H1 (cell line): ENCODE measurements at regions not wholly inside any gene's neighbourhood (a gene's known extent, or its start where the extent isn't known, plus 50 kb on each side); places are given as distances from the start of the nearest gene placed in this dataset.

Source experiments
- CTCF ChIA-PET: fragments of 300-600 bp; sonication (Branson Sonifier 250); formaldehyde crosslinking; loops from one replicate; lab custom pipeline; 2021; ENCODE audit not compliant: partially characterized antibody; lab: Charles Lee
- POLR2A ChIA-PET: fragments of 300-600 bp; sonication (Branson Sonifier 250); formaldehyde crosslinking; loops from one replicate; lab custom pipeline; 2021; ENCODE audit warnings: inconsistent platforms; ENCODE audit not compliant: partially characterized antibody; lab: Charles Lee
- DNase-seq, 2 experiments: peaks; one replicate each; pipeline versions ENCODE4 v3.0.0 to v3.0.0-alpha.2; 2010 to 2022; ENCODE audit warnings: low spot score in 2 of 2, low read depth in 1 of 2, mixed read lengths in 1 of 2
- FAIRE-seq: peaks from 2 replicates; lab custom pipeline; 2011; peaks lifted over from hg19 to GRCh38; lab: Jason Lieb, UNC
- H2AFZ ChIP-seq: 2 replicates; pipeline ENCODE4 v1.8.1; 2012; ENCODE audit warnings: low read length, inconsistent platforms
- H2AK5ac ChIP-seq: 2 replicates; pipeline ENCODE4 v1.6.1; 2013; ENCODE audit warnings: low read depth, low read length
- H2BK120ac ChIP-seq: replicated peaks from 2 replicates; pipeline ENCODE3; 2013; ENCODE audit warnings: low read depth, low read length, inconsistent platforms
- H2BK12ac ChIP-seq: 2 replicates; pipeline ENCODE4 v1.6.1; 2013; ENCODE audit warnings: low read depth, low read length
- H2BK15ac ChIP-seq: 2 replicates; pipeline ENCODE4 v1.6.1; 2013; ENCODE audit warnings: low read length
- H2BK20ac ChIP-seq: 2 replicates; pipeline ENCODE4 v1.6.1; 2013; ENCODE audit warnings: low read length
- H2BK5ac ChIP-seq: 2 replicates; pipeline ENCODE4 v1.6.1; 2013; ENCODE audit warnings: low read depth, low read length
- H3K14ac ChIP-seq: 2 replicates; pipeline ENCODE4 v1.6.1; 2013; ENCODE audit warnings: inconsistent platforms; ENCODE audit not compliant: insufficient read length
- H3K18ac ChIP-seq: 2 replicates; pipeline ENCODE4 v1.6.1; 2013; ENCODE audit warnings: low read length; ENCODE audit errors: extremely low read depth
- H3K23ac ChIP-seq: 2 replicates; pipeline ENCODE4 v1.6.1; 2013; ENCODE audit warnings: inconsistent platforms; ENCODE audit not compliant: insufficient read length
- H3K23me2 ChIP-seq: 2 replicates; pipeline ENCODE4 v1.6.1; 2013; ENCODE audit warnings: low read depth, low read length
- H3K27ac ChIP-seq: 2 replicates; pipeline ENCODE4 v1.6.1; 2011; ENCODE audit warnings: low read depth, low read length, inconsistent platforms
- H3K27me3 ChIP-seq, 4 experiments: replicated peaks in 1 of 4; 1 replicate in 1 of 4; 2 replicates in 3 of 4; pipeline versions ENCODE4 v1.6.1 to v1.8.1; 2011 to 2013; ENCODE audit warnings: low read length in 3 of 4, mild to moderate bottlenecking in 3 of 4, inconsistent platforms in 2 of 4, mixed read lengths in 2 of 4, moderate library complexity in 1 of 4; ENCODE audit not compliant: control insufficient read depth in 3 of 4, insufficient read depth in 3 of 4; ENCODE audit errors: extremely low read depth in 1 of 4
- H3K36me3 ChIP-seq, 4 experiments: 2 replicates each; pipeline versions ENCODE4 v1.6.1 to v1.8.1; 2011 to 2013; ENCODE audit warnings: mild to moderate bottlenecking in 4 of 4, low read length in 3 of 4, moderate library complexity in 2 of 4, control low read depth in 1 of 4, inconsistent platforms in 1 of 4; ENCODE audit not compliant: insufficient read depth in 4 of 4, control insufficient read depth in 2 of 4
- H3K4ac ChIP-seq: replicated peaks from 2 replicates; pipeline ENCODE3; 2013; ENCODE audit warnings: low read length, low read depth, mixed read lengths, inconsistent platforms; ENCODE audit not compliant: insufficient read length
- H3K4me1 ChIP-seq, 4 experiments: replicated peaks in 1 of 4; 1 replicate in 1 of 4; 2 replicates in 3 of 4; pipeline versions ENCODE4 v1.6.1 to v1.8.1; 2011 to 2013; ENCODE audit warnings: low read length in 3 of 4, inconsistent platforms in 2 of 4, mixed read lengths in 1 of 4; ENCODE audit not compliant: insufficient read depth in 4 of 4, control insufficient read depth in 3 of 4
- H3K4me2 ChIP-seq, 2 experiments: 2 replicates each; pipeline versions ENCODE4 v1.6.1 to v1.8.1; 2011 to 2013; ENCODE audit warnings: low read depth in 2 of 2, low read length in 2 of 2, control low read depth in 1 of 2, inconsistent platforms in 1 of 2, mild to moderate bottlenecking in 1 of 2; ENCODE audit not compliant: insufficient read depth in 1 of 2
- H3K4me3 ChIP-seq, 4 experiments: fragments of 200-600, 300-600 bp in 1 of 4; sonication (generic), shearing (Covaris generic), sonication (Bioruptor Twin) in 1 of 4; 2 replicates each; pipeline versions ENCODE4 v1.5.1 to v1.8.1; 2011 to 2016; ENCODE audit warnings: low read length in 4 of 4, low read depth in 3 of 4, control low read depth in 2 of 4, inconsistent platforms in 2 of 4, mild to moderate bottlenecking in 2 of 4, mixed read lengths in 1 of 4, moderate library complexity in 1 of 4; ENCODE audit not compliant: insufficient read depth in 2 of 4; ENCODE audit errors: extremely low read depth in 1 of 4
- H3K56ac ChIP-seq: replicated peaks from 2 replicates; pipeline ENCODE3; 2013; ENCODE audit warnings: low read depth, mild to moderate bottlenecking, mixed read lengths, low read length, inconsistent platforms; ENCODE audit not compliant: insufficient read length
- H3K79me1 ChIP-seq: 2 replicates; pipeline ENCODE4 v1.6.1; 2013; ENCODE audit warnings: low read depth, low read length, control low read depth
- H3K79me2 ChIP-seq, 2 experiments: 2 replicates each; pipeline versions ENCODE4 v1.6.1 to v1.8.1; 2012 to 2013; ENCODE audit warnings: low read length in 2 of 2, mild to moderate bottlenecking in 2 of 2, inconsistent platforms in 1 of 2; ENCODE audit not compliant: insufficient read depth in 2 of 2, control insufficient read depth in 1 of 2
- H3K9ac ChIP-seq, 4 experiments: replicated peaks in 1 of 4; 1 replicate in 1 of 4; 2 replicates in 3 of 4; pipeline versions ENCODE4 v1.6.1 to v1.8.1; 2011 to 2013; ENCODE audit warnings: low read depth in 3 of 4, low read length in 3 of 4, control low read depth in 2 of 4, mild to moderate bottlenecking in 2 of 4, moderate library complexity in 2 of 4, inconsistent platforms in 1 of 4; ENCODE audit errors: extremely low read depth in 1 of 4
- H3K9me3 ChIP-seq, 2 experiments: 2 replicates each; pipeline versions ENCODE4 v1.6.1 to v1.8.1; 2012 to 2013; ENCODE audit warnings: mild to moderate bottlenecking in 2 of 2, moderate library complexity in 2 of 2, control low read depth in 1 of 2, inconsistent platforms in 1 of 2, low read depth in 1 of 2, low read length in 1 of 2, mixed read lengths in 1 of 2; ENCODE audit not compliant: insufficient read depth in 2 of 2
- H4K20me1 ChIP-seq, 2 experiments: replicated peaks in 1 of 2; 2 replicates each; pipeline versions ENCODE3 to v1.8.1; 2011 to 2013; ENCODE audit warnings: inconsistent platforms in 2 of 2, low read length in 2 of 2, mild to moderate bottlenecking in 1 of 2; ENCODE audit not compliant: insufficient read depth in 2 of 2, control insufficient read depth in 1 of 2
- H4K5ac ChIP-seq: 2 replicates; pipeline ENCODE4 v1.6.1; 2013; ENCODE audit warnings: low read length, low read depth, mixed read lengths, inconsistent platforms; ENCODE audit not compliant: insufficient read length
- H4K8ac ChIP-seq: 2 replicates; pipeline ENCODE4 v1.8.0; 2013; ENCODE audit warnings: mild to moderate bottlenecking, moderate library complexity, low read length, inconsistent platforms; ENCODE audit not compliant: insufficient read depth; ENCODE audit errors: extremely low read depth
- H4K91ac ChIP-seq: replicated peaks from 2 replicates; pipeline ENCODE3; 2013; ENCODE audit warnings: low read length, mixed read lengths, inconsistent platforms; ENCODE audit not compliant: insufficient read length
- E2F6 ChIP-seq: IDR thresholded peaks from 2 replicates; pipeline ENCODE4 v1.6.1; 2012; ENCODE audit warnings: inconsistent platforms
- KDM5A ChIP-seq: fragments of 200-600 bp; IDR thresholded peaks from 2 replicates; pipeline ENCODE4 v1.7.1; 2012; ENCODE audit warnings: mild to moderate bottlenecking, low read length, inconsistent platforms, mixed read lengths
- MAFK ChIP-seq: IDR thresholded peaks from 2 replicates; pipeline ENCODE4 v1.6.1; 2012; ENCODE audit warnings: low read depth, mild to moderate bottlenecking, improper control_type of control experiment, low read length
- SP4 ChIP-seq: IDR thresholded peaks from 2 replicates; pipeline ENCODE4 v1.6.1; 2012; ENCODE audit warnings: low read length, inconsistent platforms
- TEAD4 ChIP-seq: IDR thresholded peaks from 2 replicates; pipeline ENCODE4 v1.6.1; 2012; ENCODE audit warnings: low read depth, low read length, inconsistent platforms, mixed read lengths
- WGBS, 2 experiments: shearing (Covaris generic) in 1 of 2; methylation state at CpG; one replicate each; pipeline versions ENCODE4 v1.1.6 to v1.1.7; 2013 to 2015; ENCODE audit warnings: low lambda C conversion rate in 2 of 2, mixed read lengths in 2 of 2, inconsistent platforms in 1 of 2, low coverage in 1 of 2, missing lambda C conversion rate in 1 of 2; ENCODE audit not compliant: insufficient replicate concordance in 2 of 2, insufficient coverage in 1 of 2, insufficient read length in 1 of 2; ENCODE audit errors: extremely low coverage in 1 of 2, missing lambda C conversion rate in 1 of 2; 5-methylcytosine and 5-hydroxymethylcytosine counted together

- H3K23ac ChIP-seq = no peak overlapping the region
- no peak overlapping the region for H3K9ac ChIP-seq
- H3K56ac ChIP-seq = no peak overlapping the region
- no peaks in the 10 kb centered on the region for H3K4me1 ChIP-seq
- TF ChIP-seq KDM5A (no peak), SP4 (no peak), MAFK (no peak), TEAD4 (no peak), E2F6 (no peak)
- H2BK120ac ChIP-seq = no peak overlapping the region
- H3K27ac ChIP-seq = no peak overlapping the region
- WGBS, 2 experiments = 92% methylated on average over 2 of the region's 2 CpGs; no CpG with 5 or more reads in 1 of the 2 experiments
- no peak for FAIRE-seq
- H2BK5ac ChIP-seq = no peak overlapping the region
- peaks cover 0 to 1% of the 10 kb centered on the region in 2 experiments; a peak in 1 of 4 replicates for H3K9me3 ChIP-seq
- no peak overlapping the region for H3K4me2 ChIP-seq
- no peaks in the 10 kb centered on the region for H3K79me1 ChIP-seq
- no peak overlapping the region for H3K4me3 ChIP-seq
- H4K5ac ChIP-seq = no peak overlapping the region
- no peaks in the 10 kb centered on the region for H3K36me3 ChIP-seq
- H4K91ac ChIP-seq = no peak overlapping the region
- H3K14ac ChIP-seq = no peak overlapping the region
- no peak overlapping the region for H3K4ac ChIP-seq
- H3K18ac ChIP-seq = no peak overlapping the region
- no peak overlapping the region for H2AK5ac ChIP-seq
- DNase-seq = no peak
- H3K23me2 ChIP-seq = no peaks in the 10 kb centered on the region
- ChIA-PET CTCF (no interaction called here), POLR2A (no interaction called here)
- H2AFZ ChIP-seq = no peak overlapping the region
- no peak overlapping the region for H4K8ac ChIP-seq
- H2BK20ac ChIP-seq = no peak overlapping the region
- no peaks in the 10 kb centered on the region for H3K79me2 ChIP-seq
- H2BK12ac ChIP-seq = no peak overlapping the region
- no peak overlapping the region for H2BK15ac ChIP-seq
- H3K27me3 ChIP-seq = no peaks in the 10 kb centered on the region
- H4K20me1 ChIP-seq = no peaks in the 10 kb centered on the region
Measured at GRCh38 chr7:118863966-118864365, 639.5 kb downstream of the ANKRD7 start.
